ENCODE measurements at regions not wholly inside any gene's neighbourhood (a gene's known extent, or its start where the extent isn't known, plus 50 kb on each side); places are given as distances from the start of the nearest gene placed in this dataset.

- TF ChIP-seq CTCF (conservative IDR thresholded peaks at IDR 0.05) (no peak), ZFX (IDR thresholded peaks at IDR 0.05) (no peak)
These were observed 107.6 kb upstream of the ZNF644 start for GRCh38 chr1:91129458-91129857.
